ENCODE measurements at regions not wholly inside any gene's neighbourhood (a gene's known extent, or its start where the extent isn't known, plus 50 kb on each side); places are given as distances from the start of the nearest gene placed in this dataset.

GRCh38 chr14:61186341-61187195, 94.6 kb downstream of the TMEM30B start:
- Histone ChIP-seq H2BK5ac (ENCODE audit: low read depth, low read length, poor library complexity, severe bottlenecking) (no peak overlapping the region), H3K9ac (ENCODE audit: low read length) (no peak overlapping the region), H3K27ac (ENCODE audit: low read length, poor library complexity, severe bottlenecking) (peak overlapping the region; percentile 89), H4K8ac (ENCODE audit: low read length) (no peak overlapping the region), H3K4me3 (ENCODE audit: insufficient read depth in 1 of 2, low read depth in 1 of 2, low read length in 2 of 2) (no peak overlapping the region), H2AFZ (ENCODE audit: low read depth, low read length) (no peak overlapping the region), H3K23ac (ENCODE audit: low read length in 2 of 2) (no peak overlapping the region), H2BK15ac (ENCODE audit: low read depth, poor library complexity, severe bottlenecking) (no peak overlapping the region), H3K27me3 (ENCODE audit: control insufficient read depth in 1 of 2, insufficient read depth in 1 of 2, low read length in 2 of 2) (no peaks in the 10 kb centered on the region), H3K14ac (ENCODE audit: low read length in 2 of 2) (no peak overlapping the region), H3K36me3 (ENCODE audit: control insufficient read depth in 1 of 2, insufficient read depth in 2 of 2, low read depth in 1 of 2, low read length in 2 of 2) (no peaks in the 10 kb centered on the region), H3K4me1 (ENCODE audit: control insufficient read depth, insufficient read depth, low read depth, low read length) (peaks cover 19% of the 10 kb centered on the region), H2AK5ac (ENCODE audit: low read length, severe bottlenecking) (no peak overlapping the region), H3K9me3 (ENCODE audit: control insufficient read depth, low read length) (no peaks in the 10 kb centered on the region), H3K79me1 (replicated peaks; ENCODE audit: low read length, poor library complexity, severe bottlenecking) (no peaks in the 10 kb centered on the region), H4K91ac (ENCODE audit: low read length) (no peak overlapping the region), H3K4me2 (ENCODE audit: low read length, poor library complexity, severe bottlenecking) (no peak overlapping the region), H3K4ac (ENCODE audit: low read depth in 1 of 2, low read length in 2 of 2) (no peak overlapping the region), H2BK12ac (ENCODE audit: low read length in 2 of 2) (no peak overlapping the region), H3K18ac (ENCODE audit: low read depth in 1 of 2, low read length in 2 of 2) (no peak overlapping the region), H2BK120ac (ENCODE audit: low read depth, low read length) (no peak overlapping the region)
- no peak for DNase-seq
- WGBS: 97% methylated on average over 5 of the region's 7 CpGs

GRCh38 chr14:61185534-61185933, 95.6 kb downstream of the TMEM30B start:
- Histone ChIP-seq H3K9ac (ENCODE audit: low read length) (no peak overlapping the region), H3K18ac (ENCODE audit: low read depth in 1 of 2, low read length in 2 of 2) (peak overlapping the region in 1 of 2 experiments; percentile 80), H3K27me3 (ENCODE audit: control insufficient read depth in 1 of 2, insufficient read depth in 1 of 2, low read length in 2 of 2) (no peaks in the 10 kb centered on the region), H3K4me1 (ENCODE audit: control insufficient read depth, insufficient read depth, low read depth, low read length) (peaks cover 19% of the 10 kb centered on the region), H2AFZ (ENCODE audit: low read depth, low read length) (no peak overlapping the region), H2BK120ac (ENCODE audit: low read depth, low read length) (no peak overlapping the region), H3K4me2 (ENCODE audit: low read length, poor library complexity, severe bottlenecking) (no peak overlapping the region), H3K4me3 (ENCODE audit: insufficient read depth in 1 of 2, low read depth in 1 of 2, low read length in 2 of 2) (no peak overlapping the region), H3K4ac (ENCODE audit: low read depth in 1 of 2, low read length in 2 of 2) (no peak overlapping the region), H3K27ac (ENCODE audit: low read length, poor library complexity, severe bottlenecking) (no peak overlapping the region), H4K8ac (ENCODE audit: low read length) (no peak overlapping the region), H3K14ac (ENCODE audit: low read length in 2 of 2) (no peak overlapping the region), H2BK5ac (ENCODE audit: low read depth, low read length, poor library complexity, severe bottlenecking) (no peak overlapping the region), H3K36me3 (ENCODE audit: control insufficient read depth in 1 of 2, insufficient read depth in 2 of 2, low read depth in 1 of 2, low read length in 2 of 2) (no peaks in the 10 kb centered on the region), H4K91ac (ENCODE audit: low read length) (peak overlapping the region; percentile 34), H3K9me3 (ENCODE audit: control insufficient read depth, low read length) (no peaks in the 10 kb centered on the region), H2BK15ac (ENCODE audit: low read depth, poor library complexity, severe bottlenecking) (no peak overlapping the region), H2AK5ac (ENCODE audit: low read length, severe bottlenecking) (peak overlapping the region; percentile 9), H3K23ac (ENCODE audit: low read length in 2 of 2) (no peak overlapping the region), H3K79me1 (replicated peaks; ENCODE audit: low read length, poor library complexity, severe bottlenecking) (no peaks in the 10 kb centered on the region), H2BK12ac (ENCODE audit: low read length in 2 of 2) (peak overlapping the region; percentile 49 to 80)
- no peak for DNase-seq
- 50% methylated on average over 2 of the region's 2 CpGs for WGBS

- H2BK120ac ChIP-seq (ENCODE audit: low read depth, low read length): peak overlapping the region; percentile 27
- H2AFZ ChIP-seq (ENCODE audit: low read depth, low read length): no peak overlapping the region
- H3K4ac ChIP-seq (ENCODE audit: low read depth in 1 of 2, low read length in 2 of 2): no peak overlapping the region
- no peak overlapping the region for H3K9ac ChIP-seq (ENCODE audit: low read length)
- H4K8ac ChIP-seq (ENCODE audit: low read length): no peak overlapping the region
- peak overlapping the region; percentile 72 for H3K27ac ChIP-seq (ENCODE audit: low read length, poor library complexity, severe bottlenecking)
- H2BK15ac ChIP-seq (ENCODE audit: low read depth, poor library complexity, severe bottlenecking): no peak overlapping the region
- no peak overlapping the region for H3K4me2 ChIP-seq (ENCODE audit: low read length, poor library complexity, severe bottlenecking)
- H2AK5ac ChIP-seq (ENCODE audit: low read length, severe bottlenecking): no peak overlapping the region
- peak; percentile 75 for DNase-seq
- H3K27me3 ChIP-seq (ENCODE audit: control insufficient read depth in 1 of 2, insufficient read depth in 1 of 2, low read length in 2 of 2): no peaks in the 10 kb centered on the region
- H3K4me1 ChIP-seq (ENCODE audit: control insufficient read depth, insufficient read depth, low read depth, low read length): peaks cover 24% of the 10 kb centered on the region
- H4K91ac ChIP-seq (ENCODE audit: low read length): no peak overlapping the region
- no peak overlapping the region for H3K23ac ChIP-seq (ENCODE audit: low read length in 2 of 2)
- H3K4me3 ChIP-seq (ENCODE audit: insufficient read depth in 1 of 2, low read depth in 1 of 2, low read length in 2 of 2): no peak overlapping the region
- no peaks in the 10 kb centered on the region for H3K36me3 ChIP-seq (ENCODE audit: control insufficient read depth in 1 of 2, insufficient read depth in 2 of 2, low read depth in 1 of 2, low read length in 2 of 2)
- no peaks in the 10 kb centered on the region for H3K79me1 ChIP-seq (replicated peaks; ENCODE audit: low read length, poor library complexity, severe bottlenecking)
- no peak overlapping the region for H3K18ac ChIP-seq (ENCODE audit: low read depth in 1 of 2, low read length in 2 of 2)
- no peak overlapping the region for H2BK12ac ChIP-seq (ENCODE audit: low read length in 2 of 2)
- H3K14ac ChIP-seq (ENCODE audit: low read length in 2 of 2): no peak overlapping the region
- 40% methylated on average over 1 of the region's 2 CpGs for WGBS
- H3K9me3 ChIP-seq (ENCODE audit: control insufficient read depth, low read length): no peaks in the 10 kb centered on the region
- no peak overlapping the region for H2BK5ac ChIP-seq (ENCODE audit: low read depth, low read length, poor library complexity, severe bottlenecking)
Observed at GRCh38 chr14:61184112-61184511, 97.0 kb downstream of the TMEM30B start.

GRCh38 chr14:61183196-61183885, 97.8 kb downstream of the TMEM30B start:
- H3K23ac ChIP-seq (ENCODE audit: low read length in 2 of 2): no peak overlapping the region
- no peak overlapping the region for H3K9ac ChIP-seq (ENCODE audit: low read length)
- 90% methylated on average over 4 of the region's 6 CpGs for WGBS
- peak overlapping the region; percentile 25 to 59 for H2BK12ac ChIP-seq (ENCODE audit: low read length in 2 of 2)
- no peak overlapping the region for H2BK5ac ChIP-seq (ENCODE audit: low read depth, low read length, poor library complexity, severe bottlenecking)
- H4K91ac ChIP-seq (ENCODE audit: low read length): no peak overlapping the region
- no peak overlapping the region for H2BK15ac ChIP-seq (ENCODE audit: low read depth, poor library complexity, severe bottlenecking)
- no peak overlapping the region for H2AFZ ChIP-seq (ENCODE audit: low read depth, low read length)
- no peak overlapping the region for H3K4me3 ChIP-seq (ENCODE audit: insufficient read depth in 1 of 2, low read depth in 1 of 2, low read length in 2 of 2)
- no peaks in the 10 kb centered on the region for H3K79me1 ChIP-seq (replicated peaks; ENCODE audit: low read length, poor library complexity, severe bottlenecking)
- no peak overlapping the region for H4K8ac ChIP-seq (ENCODE audit: low read length)
- no peak overlapping the region for H3K14ac ChIP-seq (ENCODE audit: low read length in 2 of 2)
- no peak overlapping the region for H3K18ac ChIP-seq (ENCODE audit: low read depth in 1 of 2, low read length in 2 of 2)
- H3K27ac ChIP-seq (ENCODE audit: low read length, poor library complexity, severe bottlenecking): peak overlapping the region; percentile 36
- H3K4me2 ChIP-seq (ENCODE audit: low read length, poor library complexity, severe bottlenecking): no peak overlapping the region
- H3K27me3 ChIP-seq (ENCODE audit: control insufficient read depth in 1 of 2, insufficient read depth in 1 of 2, low read length in 2 of 2): no peaks in the 10 kb centered on the region
- no peaks in the 10 kb centered on the region for H3K36me3 ChIP-seq (ENCODE audit: control insufficient read depth in 1 of 2, insufficient read depth in 2 of 2, low read depth in 1 of 2, low read length in 2 of 2)
- no peak for DNase-seq
- H2AK5ac ChIP-seq (ENCODE audit: low read length, severe bottlenecking): peak overlapping the region; percentile 36
- H3K4ac ChIP-seq (ENCODE audit: low read depth in 1 of 2, low read length in 2 of 2): no peak overlapping the region
- H3K4me1 ChIP-seq (ENCODE audit: control insufficient read depth, insufficient read depth, low read depth, low read length): peaks cover 23% of the 10 kb centered on the region
- H2BK120ac ChIP-seq (ENCODE audit: low read depth, low read length): no peak overlapping the region
- H3K9me3 ChIP-seq (ENCODE audit: control insufficient read depth, low read length): no peaks in the 10 kb centered on the region
